ENCODE measurements at regions not wholly inside any gene's neighbourhood (a gene's known extent, or its start where the extent isn't known, plus 50 kb on each side); places are given as distances from the start of the nearest gene placed in this dataset.

DNA sequence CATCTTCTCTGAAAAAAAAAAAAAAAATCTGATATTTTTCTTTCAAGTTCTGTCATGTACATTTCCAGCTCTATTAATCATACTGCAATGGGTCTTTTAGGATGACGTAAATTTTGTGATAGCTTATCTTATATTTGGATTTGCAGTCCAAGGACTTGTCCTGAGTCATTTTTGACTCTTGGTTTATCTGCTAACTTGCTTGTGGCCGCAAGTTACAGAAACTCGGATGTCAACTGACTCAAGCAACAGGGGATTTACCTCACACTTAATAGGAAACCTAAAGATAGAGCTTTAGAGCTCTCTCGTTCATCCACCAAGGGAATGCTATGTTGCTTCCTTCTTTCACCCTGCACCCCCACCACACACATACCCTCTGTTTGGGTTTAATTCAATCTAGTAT, 1433.8 kb upstream of the TENM3 start:
- DNase-seq = no peak

DNA sequence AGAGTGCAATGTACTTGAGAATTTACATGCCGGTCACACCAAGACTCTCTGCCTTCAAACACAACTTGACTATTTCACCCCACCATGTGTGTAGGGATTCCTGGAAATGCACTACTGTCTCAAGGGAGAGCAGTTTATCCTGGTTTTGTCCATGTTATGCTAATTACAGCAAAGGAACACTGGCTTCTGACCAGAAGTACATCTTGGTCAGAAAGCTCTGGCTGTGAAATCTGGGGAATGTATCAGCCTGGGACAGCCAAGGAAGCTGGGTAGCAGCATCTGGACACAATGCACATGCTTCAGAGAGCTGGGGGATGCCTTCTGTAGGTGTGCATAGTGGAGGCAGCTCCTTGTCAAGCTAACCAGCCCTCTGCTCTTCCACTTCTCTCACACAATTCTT, 1432.6 kb upstream of the TENM3 start:
- DNase-seq = no peak

DNA sequence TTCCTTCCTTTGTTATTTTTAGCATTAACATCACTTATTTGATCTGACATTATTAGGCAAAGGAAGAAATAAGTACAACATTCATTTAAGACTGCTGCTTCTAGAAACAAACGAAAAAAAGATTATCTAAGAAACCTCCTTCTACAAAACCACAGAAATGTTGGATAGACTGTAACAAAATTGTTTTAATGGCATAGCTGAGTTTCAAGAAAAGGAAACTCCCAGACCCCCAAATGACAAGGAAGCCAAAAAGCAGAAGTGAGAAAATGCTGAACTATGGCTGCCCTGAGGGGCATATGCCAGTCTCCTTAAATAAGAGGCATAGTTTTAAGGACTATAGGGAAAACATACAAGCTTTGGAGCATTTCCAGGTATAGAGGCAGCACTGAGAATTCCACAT, 1431.6 kb upstream of the TENM3 start:
- DNase-seq = no peak

GRCh38 chr4:180812783-180813182, 1430.4 kb upstream of the TENM3 start:
- DNase-seq = no peak

GRCh38 chr4:180814875-180815417, 1428.3 kb upstream of the TENM3 start:
- no peak for DNase-seq

- DNase-seq = no peak
These were observed 1425.7 kb upstream of the TENM3 start for GRCh38 chr4:180817529-180817928.

GRCh38 chr4:180823108-180823507, 1420.1 kb upstream of the TENM3 start:
- no peak for DNase-seq

DNA sequence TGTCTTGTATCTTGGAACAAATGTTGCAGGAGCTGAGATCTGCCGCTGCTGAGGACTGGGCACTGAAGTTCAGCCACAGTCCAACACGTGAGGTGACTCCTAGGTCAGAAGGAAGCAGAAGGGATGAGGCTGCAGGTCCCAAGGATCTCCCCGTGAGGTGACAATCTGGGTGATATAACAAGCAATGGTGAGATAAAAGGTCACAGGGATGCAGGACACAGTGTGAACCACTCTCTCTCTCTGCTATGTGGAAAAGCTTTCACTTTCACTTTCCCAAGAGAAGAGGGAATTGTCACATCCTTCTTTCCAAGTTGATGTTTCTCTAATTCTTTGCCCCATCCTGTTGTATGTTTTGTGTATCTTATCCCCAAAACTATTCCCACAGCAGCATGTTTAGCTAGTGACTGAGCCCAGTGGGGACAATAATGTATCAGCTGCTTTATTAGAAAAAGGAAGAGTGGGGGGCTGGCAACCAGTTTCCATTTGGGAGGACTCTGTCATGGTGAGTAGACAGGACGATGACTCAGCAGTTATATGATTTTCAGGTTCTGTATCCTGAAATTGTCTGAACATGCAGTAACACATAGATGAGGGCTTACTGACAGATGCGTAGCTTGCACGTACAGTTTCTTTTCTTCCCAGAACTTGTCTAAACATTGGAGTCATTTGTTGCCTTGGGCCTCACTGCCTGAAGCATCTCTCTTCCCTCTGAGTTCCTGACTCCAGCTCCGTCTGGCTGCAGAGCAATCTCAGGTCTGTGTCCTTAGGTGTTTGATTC, 1415.8 kb upstream of the TENM3 start:
- no peak for DNase-seq

- no peak for DNase-seq
These were observed 1414.7 kb upstream of the TENM3 start for GRCh38 chr4:180828455-180829018.

- DNase-seq = no peak
These were observed 1411.1 kb upstream of the TENM3 start for GRCh38 chr4:180832073-180832472.

DNA sequence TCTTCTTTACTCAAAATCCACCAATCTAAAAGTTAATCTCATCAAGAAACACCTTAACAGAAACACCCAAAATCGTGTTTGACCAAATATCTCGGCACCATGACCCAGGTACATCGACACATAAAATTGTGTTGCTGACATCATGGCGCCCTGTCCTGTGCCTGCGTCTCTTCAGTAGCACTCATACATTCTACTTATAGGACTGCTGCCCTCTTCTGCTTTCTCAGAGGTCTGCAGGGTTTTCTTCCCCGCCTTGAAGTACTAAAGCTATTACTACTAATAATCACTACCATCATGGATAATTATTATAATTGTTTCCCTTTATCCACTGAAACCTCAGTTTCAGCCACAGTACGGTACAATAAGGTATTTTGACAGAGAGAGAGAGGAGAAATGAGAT, 1403.1 kb upstream of the TENM3 start:
- DNase-seq = no peak

DNA sequence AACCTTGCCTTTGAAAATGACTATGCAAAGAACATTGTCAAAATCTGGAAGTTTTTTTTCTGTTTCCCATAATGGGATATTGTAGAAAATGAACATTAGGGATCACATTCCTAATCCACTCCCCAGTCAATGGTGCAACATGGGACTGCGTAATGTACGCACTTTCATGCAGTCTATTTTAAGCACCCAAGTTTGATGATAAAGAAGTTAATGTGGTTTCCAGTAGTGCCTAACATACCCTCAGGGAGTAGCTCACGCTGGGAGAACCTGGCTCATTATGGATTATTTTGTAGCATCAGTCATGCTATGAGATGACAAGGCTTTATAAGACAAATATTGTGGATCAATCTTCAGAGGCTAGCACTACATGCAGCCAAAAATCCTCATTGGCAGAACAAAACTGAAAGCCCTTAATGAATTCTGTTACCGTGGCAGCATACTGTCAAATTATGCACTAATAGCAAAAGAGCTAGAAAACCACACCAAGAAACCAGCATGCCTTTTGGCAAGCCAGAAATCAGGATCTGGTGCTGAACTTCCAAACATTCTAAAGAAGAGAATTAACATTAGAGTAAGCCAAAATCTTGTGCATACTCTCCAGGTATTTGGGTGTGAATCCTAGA, 1392.8 kb upstream of the TENM3 start:
- DNase-seq = no peak

- no peak for DNase-seq
These were observed 1390.5 kb upstream of the TENM3 start for GRCh38 chr4:180852738-180853137.

DNA sequence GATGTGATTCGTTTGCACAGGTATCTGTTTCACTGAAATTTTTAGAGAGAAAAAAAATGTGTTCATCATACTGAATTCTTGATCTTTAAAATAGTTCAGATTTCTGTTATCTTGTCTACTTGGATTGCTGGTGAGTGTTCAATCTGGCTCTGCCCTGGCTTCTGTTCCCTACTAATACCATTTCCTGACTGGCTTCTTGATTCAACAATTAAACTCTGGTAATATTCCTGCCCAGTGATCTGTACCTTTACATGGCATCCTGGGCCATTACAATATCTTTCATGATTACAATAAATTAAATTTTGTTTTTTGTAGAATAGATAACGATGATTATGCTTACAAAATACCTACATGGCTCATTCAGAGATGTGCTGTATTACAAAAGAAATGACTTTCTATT, 1388.0 kb upstream of the TENM3 start:
- no peak for DNase-seq

GRCh38 chr4:180860089-180860720, 1383.0 kb upstream of the TENM3 start:
- DNase-seq = no peak

- no peak for DNase-seq
These were observed 1381.6 kb upstream of the TENM3 start for GRCh38 chr4:180861651-180862050.

GRCh38 chr4:180866933-180867643, 1376.1 kb upstream of the TENM3 start:
- DNase-seq = no peak

DNA sequence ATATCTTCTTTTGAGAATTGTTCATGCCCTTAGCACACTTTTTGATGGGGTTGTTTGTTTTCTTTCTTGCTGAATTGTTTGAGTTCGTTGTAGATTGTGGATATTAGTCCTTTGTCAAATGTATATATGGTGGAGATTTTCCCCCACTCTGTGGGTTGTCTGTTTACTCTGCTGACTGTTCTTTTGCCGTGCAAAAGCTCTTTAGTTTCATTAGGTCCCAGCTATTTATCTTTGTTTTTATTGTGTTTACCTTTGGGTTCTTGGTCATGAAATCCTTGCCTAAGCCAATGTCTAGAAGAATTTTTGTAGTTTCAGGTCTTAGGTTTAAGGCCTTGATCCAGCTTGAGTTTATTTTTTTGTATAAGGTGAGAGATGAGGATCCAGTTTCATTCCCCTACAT, 1372.6 kb upstream of the TENM3 start:
- DNase-seq = no peak

DNA sequence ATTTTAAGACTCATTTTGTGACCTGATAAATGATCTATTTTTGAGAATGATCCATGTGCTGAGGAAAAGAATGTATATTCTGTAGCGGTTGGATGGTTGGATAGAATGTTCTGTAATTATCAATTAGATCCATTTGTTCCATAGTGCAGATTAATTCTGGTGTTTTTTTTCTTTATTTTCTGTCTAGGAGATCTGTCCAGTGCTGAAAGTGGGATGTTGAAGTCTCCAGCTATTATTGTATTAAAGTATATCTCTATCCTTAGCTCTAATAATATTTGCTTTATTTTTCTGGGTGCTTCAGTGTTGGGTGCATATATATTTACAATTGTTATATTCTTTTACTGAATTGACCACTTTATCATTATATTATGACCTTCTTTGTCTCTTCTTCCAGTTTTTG, 1344.9 kb upstream of the TENM3 start:
- DNase-seq = no peak

DNA sequence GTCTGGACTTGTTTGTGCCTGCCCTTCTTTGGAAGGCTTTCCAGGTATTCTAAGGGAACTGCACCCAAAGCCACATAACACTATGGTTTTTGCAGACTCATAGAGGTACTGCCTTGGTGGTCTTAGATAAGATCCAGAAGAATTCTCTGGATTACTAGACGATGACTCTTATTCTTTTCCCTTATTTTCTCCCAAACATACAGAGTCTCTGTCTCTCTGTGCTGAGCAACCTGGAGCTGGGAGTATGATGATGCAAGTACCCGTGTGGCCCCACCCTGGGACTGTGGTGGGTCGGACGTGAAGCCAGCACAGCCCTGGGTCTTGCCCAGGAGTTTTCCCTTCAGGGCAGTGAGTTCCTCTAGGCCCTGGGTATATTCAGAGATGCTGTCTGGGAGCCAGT, 1342.4 kb upstream of the TENM3 start:
- no peak for DNase-seq

DNA sequence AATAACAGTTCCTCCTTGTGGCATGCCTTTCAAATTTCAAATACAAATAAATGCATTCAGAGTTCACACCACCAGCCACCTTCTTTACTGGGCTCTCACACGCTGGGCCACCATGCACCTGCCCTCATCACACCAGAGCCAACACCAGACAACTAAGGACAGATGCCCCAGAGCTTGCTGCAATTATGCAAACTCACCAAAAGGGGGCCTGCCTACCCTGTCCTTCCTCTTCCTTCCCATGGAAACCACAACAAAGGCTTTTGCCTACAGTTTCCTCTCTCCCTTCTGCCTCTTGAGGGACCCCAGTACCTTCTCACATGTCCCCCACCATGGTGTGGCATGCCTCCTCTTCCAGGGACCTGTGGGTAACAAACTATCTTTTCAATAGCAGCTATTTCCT, 1333.9 kb upstream of the TENM3 start:
- no peak for DNase-seq

- DNase-seq = no peak
These were observed 1329.5 kb upstream of the TENM3 start for GRCh38 chr4:180913750-180914149.

GRCh38 chr4:180923486-180923885, 1319.7 kb upstream of the TENM3 start:
- no peak for DNase-seq
